Fibroblast of upper back skin (primary cell): ENCODE measurements at regions not wholly inside any gene's neighbourhood (a gene's known extent, or its start where the extent isn't known, plus 50 kb on each side); places are given as distances from the start of the nearest gene placed in this dataset.
"Not testable (repeated sequence)": the region's sequence is repeated elsewhere in the genome, so short reads cannot be mapped to it uniquely, and the experiment has no call there.

Experiments used
- DNase-seq: peaks from one replicate; pipeline ENCODE4 v3.0.0-alpha.2; 2013

GRCh38 chr5:54883374-54884194, 101.8 kb downstream of the ESM1 start:
- DNase-seq, result peak; percentile 77

GRCh38 chr5:54882841-54883240, 102.6 kb downstream of the ESM1 start:
- DNase-seq, result no peak

- no peak for DNase-seq
Measured at GRCh38 chr5:54882101-54882500, 103.3 kb downstream of the ESM1 start.

- DNase-seq, result no peak
Measured at GRCh38 chr5:54881286-54882005, 103.9 kb downstream of the ESM1 start.

- DNase-seq, result no peak
Measured at GRCh38 chr5:54876976-54877375, 108.4 kb downstream of the ESM1 start.

- DNase-seq, result no peak
Measured at GRCh38 chr5:54876556-54876955, 108.8 kb downstream of the ESM1 start.

GRCh38 chr5:54874337-54875021, 110.9 kb downstream of the ESM1 start:
- DNase-seq, result no peak

GRCh38 chr5:54873691-54874090, 111.7 kb downstream of the ESM1 start:
- peak; percentile 76 for DNase-seq

GRCh38 chr5:54872810-54873209, 112.6 kb downstream of the ESM1 start:
- DNase-seq, result no peak

- peak; percentile 76 for DNase-seq
Measured at GRCh38 chr5:54870271-54870670, 115.1 kb downstream of the ESM1 start.

GRCh38 chr5:54869691-54870090, 115.7 kb downstream of the ESM1 start:
- DNase-seq, result no peak

- DNase-seq, result no peak
Measured at GRCh38 chr5:54868511-54869483, 116.6 kb downstream of the ESM1 start.

- DNase-seq, result peak; percentile 72
Measured at GRCh38 chr5:54867310-54867944, 118.0 kb downstream of the ESM1 start.

- DNase-seq, result not testable (repeated sequence)
Measured at GRCh38 chr5:54864911-54865515, 120.4 kb downstream of the ESM1 start.

GRCh38 chr5:54862036-54862435, 123.4 kb downstream of the ESM1 start:
- no peak for DNase-seq

GRCh38 chr5:54861212-54861894, 124.0 kb downstream of the ESM1 start:
- peak; percentile 76 for DNase-seq

GRCh38 chr5:54860321-54860720, 125.1 kb downstream of the ESM1 start:
- peak; percentile 48 for DNase-seq

- DNase-seq, result no peak
Measured at GRCh38 chr5:54859316-54859715, 126.1 kb downstream of the ESM1 start.

GRCh38 chr5:54854883-54855581, 130.4 kb downstream of the ESM1 start:
- DNase-seq, result no peak

GRCh38 chr5:54852007-54852406, 133.4 kb downstream of the ESM1 start:
- no peak for DNase-seq
